ENCODE measurements at regions not wholly inside any gene's neighbourhood (a gene's known extent, or its start where the extent isn't known, plus 50 kb on each side); places are given as distances from the start of the nearest gene placed in this dataset.

- H3K4me1 ChIP-seq (ENCODE audit: control insufficient read depth in 2 of 2, insufficient read depth in 1 of 2, low read depth in 1 of 2, low read length in 2 of 2): no peaks in the 10 kb centered on the region
- H3K27me3 ChIP-seq (ENCODE audit: control insufficient read depth in 3 of 3, insufficient read depth in 3 of 3, low read depth in 1 of 3, low read length in 3 of 3): peaks cover 0 to 38% (median 0%) of the 10 kb centered on the region in 3 experiments
- no peak overlapping the region for H3K27ac ChIP-seq (replicated peaks; ENCODE audit: low read length)
- no peak overlapping the region for H4K91ac ChIP-seq (ENCODE audit: low read depth, low read length, poor library complexity)
- H3K14ac ChIP-seq (ENCODE audit: low read length): peak overlapping the region; percentile 43
- H3K9me3 ChIP-seq (replicated peaks in 1 of 2; ENCODE audit: control insufficient read depth in 2 of 2, insufficient read depth in 1 of 2, low read depth in 1 of 2, low read length in 2 of 2): peaks cover 0 to 2% of the 10 kb centered on the region in 2 donors
- no peak overlapping the region for H3K4me2 ChIP-seq (ENCODE audit: insufficient read depth, low read length, poor library complexity, severe bottlenecking)
- peak overlapping the region; percentile 87 for H3K18ac ChIP-seq (ENCODE audit: low read length)
- peak overlapping the region; percentile 63 for H2BK12ac ChIP-seq (ENCODE audit: low read length)
- H2AFZ ChIP-seq (ENCODE audit: low read length): peak overlapping the region; percentile 30
- whole genome bisulfite sequencing, 2 donors (ENCODE audit: extremely low coverage in 2 of 2, insufficient read length in 2 of 2, insufficient replicate concordance in 1 of 2): no CpG with 5 or more reads among the region's 52 CpGs
- no peak for DNase-seq (ENCODE audit: low spot score)
- no peak overlapping the region for H2BK15ac ChIP-seq (ENCODE audit: low read length)
- no peak overlapping the region for H4K8ac ChIP-seq (ENCODE audit: low read depth, low read length)
- no peaks in the 10 kb centered on the region for H3K79me1 ChIP-seq (ENCODE audit: low read depth, low read length)
- H2BK5ac ChIP-seq (ENCODE audit: low read length): no peak overlapping the region
- H3K4ac ChIP-seq (ENCODE audit: low read length): no peak overlapping the region
- peak overlapping the region; percentile 27 for H3K9ac ChIP-seq (ENCODE audit: low read depth, low read length, poor library complexity)
- H3K23ac ChIP-seq (ENCODE audit: low read depth, low read length, poor library complexity): peak overlapping the region; percentile 49
- peak overlapping the region; percentile 8 for H2AK5ac ChIP-seq (ENCODE audit: low read depth, low read length)
- H3K36me3 ChIP-seq (replicated peaks in 1 of 2; ENCODE audit: control insufficient read depth in 2 of 2, insufficient read depth in 2 of 2, low read length in 2 of 2): no peaks in the 10 kb centered on the region
- no peak overlapping the region for H3K4me3 ChIP-seq (ENCODE audit: low read length in 2 of 2)
- H2BK120ac ChIP-seq (ENCODE audit: low read depth, low read length): no peak overlapping the region
Observed at GRCh38 chr3:127337911-127338531, 50.2 kb upstream of the PRR20G start.

Data from neuronal stem cell (in vitro differentiated cells).